ENCODE measurements at regions not wholly inside any gene's neighbourhood (a gene's known extent, or its start where the extent isn't known, plus 50 kb on each side); places are given as distances from the start of the nearest gene placed in this dataset.
A peak's percentile ranks its signal among the peaks of the same experiment; 100 is the strongest.

GRCh38 chr11:98136357-98136756 lies 884.4 kb upstream of the CNTN5 start:
- H3K4me3 ChIP-seq = no peak overlapping the region

GRCh38 chr11:98137437-98137836 lies 883.3 kb upstream of the CNTN5 start:
- FAIRE-seq = no peak
- in situ Hi-C loops (cut with MboI) = no loop called here

More at GRCh38 chr11:98136357-98136756, 884.4 kb upstream of the CNTN5 start:
- intact Hi-C loops (cut with micrococcal nuclease) (no loop called here), in situ Hi-C loops (cut with MboI) (no loop called here)
- Histone ChIP-seq H3K9me1 (ENCODE audit: control insufficient read depth, insufficient read depth, low read length) (no peaks in the 10 kb centered on the region), H4K20me1 (replicated peaks; ENCODE audit: control insufficient read depth, insufficient read depth, low read length) (no peaks in the 10 kb centered on the region), H3K4me2 (ENCODE audit: insufficient read depth, low read length) (no peak overlapping the region), H3K79me2 (ENCODE audit: control insufficient read depth, insufficient read depth, low read length) (no peaks in the 10 kb centered on the region), H2AFZ (ENCODE audit: low read depth, low read length) (peak overlapping the region; percentile 70), H3K4me1 (replicated peaks in 1 of 2; ENCODE audit: control insufficient read depth in 2 of 2, insufficient read depth in 2 of 2, low read length in 2 of 2) (no peaks in the 10 kb centered on the region), H3K27ac (ENCODE audit: extremely low read depth, low read depth, low read length) (no peak overlapping the region), H3K9ac (ENCODE audit: insufficient read depth in 1 of 2, low read depth in 2 of 2, low read length in 2 of 2) (no peak overlapping the region), H3K9me3 (replicated peaks; ENCODE audit: control insufficient read depth, insufficient read depth, low read depth, low read length) (peaks cover 11% of the 10 kb centered on the region; the same call in 1 of the 2 replicates), H3K27me3 (ENCODE audit: control insufficient read depth in 2 of 2, insufficient read depth in 2 of 2, low read length in 2 of 2) (no peaks in the 10 kb centered on the region), H3K36me3 (ENCODE audit: control insufficient read depth, insufficient read depth, low read length) (no peaks in the 10 kb centered on the region)
- DNase-seq (ENCODE audit: extremely low read depth in 1 of 4, low spot score in 3 of 4) (no peak), ATAC-seq (no peak), FAIRE-seq (no peak)
- TF ChIP-seq NFXL1 (CRISPR knock-in tag; IDR thresholded peaks at IDR 0.05) = no peak
- TF ChIP-seq SPI1 (IDR thresholded peaks at IDR 0.05; ENCODE audit: borderline replicate concordance, low read depth, low read length) = peak; percentile 84; the same call in 1 of the 2 replicates
- WGBS (ENCODE audit: insufficient coverage, low coverage, missing lambda C conversion rate) = 0% methylated on average over 1 of the region's 1 CpG
- POLR2A ChIA-PET = no interaction called here
- CTCF ChIA-PET (ENCODE audit: low intra/inter-chr PET ratio) = no interaction called here
- BruUV-seq (replicated peaks) = no TSS peak

More at GRCh38 chr11:98137437-98137836, 883.3 kb upstream of the CNTN5 start:
- H3K4me2 ChIP-seq (ENCODE audit: insufficient read depth, low read length) = no peak overlapping the region
- H3K9me1 ChIP-seq (ENCODE audit: control insufficient read depth, insufficient read depth, low read length) = no peaks in the 10 kb centered on the region
- ChIA-PET POLR2A (no interaction called here), CTCF (ENCODE audit: low intra/inter-chr PET ratio) (no interaction called here)
- BruUV-seq (replicated peaks) = no TSS peak
- H3K36me3 ChIP-seq (ENCODE audit: control insufficient read depth, insufficient read depth, low read length) = no peaks in the 10 kb centered on the region
- 63% methylated on average over 3 of the region's 3 CpGs for WGBS (ENCODE audit: insufficient coverage, low coverage, missing lambda C conversion rate)
- intact Hi-C loops (cut with micrococcal nuclease) = no loop called here
- no peaks in the 10 kb centered on the region for H4K20me1 ChIP-seq (replicated peaks; ENCODE audit: control insufficient read depth, insufficient read depth, low read length)
- no peaks in the 10 kb centered on the region for H3K79me2 ChIP-seq (ENCODE audit: control insufficient read depth, insufficient read depth, low read length)
- no peaks in the 10 kb centered on the region for H3K4me1 ChIP-seq (replicated peaks in 1 of 2; ENCODE audit: control insufficient read depth in 2 of 2, insufficient read depth in 2 of 2, low read length in 2 of 2)
- H3K9me3 ChIP-seq (replicated peaks; ENCODE audit: control insufficient read depth, insufficient read depth, low read depth, low read length) = peaks cover 10% of the 10 kb centered on the region; the same call in 1 of the 2 replicates
- no peak for ATAC-seq
- no peak overlapping the region for H3K4me3 ChIP-seq
- no peaks in the 10 kb centered on the region for H3K27me3 ChIP-seq (ENCODE audit: control insufficient read depth in 2 of 2, insufficient read depth in 2 of 2, low read length in 2 of 2)
- no peak overlapping the region for H3K27ac ChIP-seq (ENCODE audit: extremely low read depth, low read depth, low read length)
- TF ChIP-seq CEBPG (CRISPR knock-in tag; IDR thresholded peaks at IDR 0.05) (0 out of 2 replicates have a peak, but pooled peaks have one; percentile 20), CEBPG (tag; conservative IDR thresholded peaks at IDR 0.05 in 1 of 2, IDR thresholded peaks at IDR 0.05 in 1 of 2) (peak; percentile 69 to 99), CEBPB (tag; IDR thresholded peaks at IDR 0.05) (peak; percentile 96), NR0B1 (IDR thresholded peaks at IDR 0.05; ENCODE audit: partially characterized antibody) (no peak)
- TF ChIP-seq, protein P1, sequence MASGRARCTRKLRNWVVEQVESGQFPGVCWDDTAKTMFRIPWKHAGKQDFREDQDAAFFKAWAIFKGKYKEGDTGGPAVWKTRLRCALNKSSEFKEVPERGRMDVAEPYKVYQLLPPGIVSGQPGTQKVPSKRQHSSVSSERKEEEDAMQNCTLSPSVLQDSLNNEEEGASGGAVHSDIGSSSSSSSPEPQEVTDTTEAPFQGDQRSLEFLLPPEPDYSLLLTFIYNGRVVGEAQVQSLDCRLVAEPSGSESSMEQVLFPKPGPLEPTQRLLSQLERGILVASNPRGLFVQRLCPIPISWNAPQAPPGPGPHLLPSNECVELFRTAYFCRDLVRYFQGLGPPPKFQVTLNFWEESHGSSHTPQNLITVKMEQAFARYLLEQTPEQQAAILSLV (tag; IDR thresholded peaks at IDR 0.05) = peak; percentile 47; the same call in 1 of the 2 replicates
- no peak overlapping the region for H2AFZ ChIP-seq (ENCODE audit: low read depth, low read length)
- no peak for DNase-seq (ENCODE audit: extremely low read depth in 1 of 4, low spot score in 3 of 4)
- H3K9ac ChIP-seq (ENCODE audit: insufficient read depth in 1 of 2, low read depth in 2 of 2, low read length in 2 of 2) = no peak overlapping the region

Data from K562 (cell line).